Mucosa of descending colon (tissue), 3 donors: ENCODE measurements at regions not wholly inside any gene's neighbourhood (a gene's known extent, or its start where the extent isn't known, plus 50 kb on each side); places are given as distances from the start of the nearest gene placed in this dataset.

Experiments
- ATAC-seq: fragments of 200-7000 bp; cut with Tn5 transposase; one replicate; pipeline ENCODE4 v1.9.1; 2020; ENCODE audit warnings: mild to moderate bottlenecking, moderate library complexity
- DNase-seq, 3 donors: peaks; one replicate each; pipeline ENCODE4 v3.0.0-alpha.2; 2020
- H3K36me3 ChIP-seq: fragments of 200-600 bp; one replicate; pipeline ENCODE4 v1.8.0; 2021; ENCODE audit warnings: low read depth, mild to moderate bottlenecking
- H3K4me1 ChIP-seq: fragments of 200-600 bp; one replicate; pipeline ENCODE4 v1.8.0; 2021; ENCODE audit warnings: low read depth, mild to moderate bottlenecking
- H3K4me3 ChIP-seq: fragments of 200-600 bp; one replicate; pipeline ENCODE4 v1.8.0; 2021; ENCODE audit warnings: mild to moderate bottlenecking
- H3K9me3 ChIP-seq: fragments of 200-600 bp; one replicate; pipeline ENCODE4 v1.8.0; 2021; ENCODE audit warnings: mild to moderate bottlenecking
- CTCF ChIP-seq: fragments of 200-600 bp; IDR thresholded peaks from one replicate; pipeline ENCODE4 v1.8.0; 2022; ENCODE audit warnings: antibody characterized with exemption, mild to moderate bottlenecking
- intact Hi-C, 2 donors: fragments of 100-400 bp; cut with DNase I in 1 of 2; cut with micrococcal nuclease in 1 of 2; formaldehyde crosslinking; loops; one replicate each; pipeline versions ENCODE4 v1.11.0 to v1.11.1; 2022; cut with DNase I, micrococcal nuclease
- donor health status: DM: no; HTN: no; CAD: no; lungs with moderate emphysema.
- donor health status: DM: no; HTN: no; CAD: no.
- donor health status: DM: no; HTN: yes; CAD: no.

GRCh38 chr2:108189316-108189715, 50.5 kb upstream of the SULT1C3 start:
- ATAC-seq (no peak), DNase-seq (no peak)
- Histone ChIP-seq H3K4me1 (no peaks in the 10 kb centered on the region), H3K36me3 (no peaks in the 10 kb centered on the region), H3K4me3 (no peak overlapping the region), H3K9me3 (no peaks in the 10 kb centered on the region)
- intact Hi-C loops: no loop called here
- TF ChIP-seq CTCF: no peak
